Heart left ventricle (tissue), 16 donors: ENCODE measurements at regions not wholly inside any gene's neighbourhood (a gene's known extent, or its start where the extent isn't known, plus 50 kb on each side); places are given as distances from the start of the nearest gene placed in this dataset.

Source experiments
- ATAC-seq, 4 donors: fragments of 200-7000 bp; cut with Tn5 transposase; one replicate each; pipeline ENCODE4 v1.9.1; 2020 to 2022; ENCODE audit warnings: moderate library complexity in 4 of 4, mild to moderate bottlenecking in 3 of 4, moderate number of reproducible peaks in 1 of 4
- DNase-seq, 5 donors: peaks; one replicate each; pipeline ENCODE4 v3.0.0-alpha.2; 2020
- H3K27ac ChIP-seq, 12 donors: fragments of 200-600 bp; sonication (generic) in 4 of 12; one replicate each; pipeline versions ENCODE4 v1.5.0 to v1.8.0; 2016 to 2022; ENCODE audit warnings: mild to moderate bottlenecking in 2 of 12
- H3K27me3 ChIP-seq, 9 donors: fragments of 200-600 bp; sonication (generic) in 2 of 9; one replicate each; pipeline versions ENCODE4 v1.5.1 to v1.8.0; 2016 to 2022; ENCODE audit warnings: mild to moderate bottlenecking in 3 of 9
- H3K36me3 ChIP-seq, 9 donors: fragments of 200-600 bp; sonication (generic) in 2 of 9; one replicate each; pipeline versions ENCODE4 v1.5.0 to v1.8.0; 2018 to 2022; ENCODE audit warnings: mild to moderate bottlenecking in 2 of 9
- H3K4me1 ChIP-seq, 12 donors: fragments of 200-600 bp; sonication (generic) in 4 of 12; one replicate each; pipeline versions ENCODE4 v1.5.0 to v1.8.0; 2016 to 2022; ENCODE audit warnings: mild to moderate bottlenecking in 3 of 12
- H3K4me3 ChIP-seq, 12 donors: fragments of 200-600 bp; sonication (generic) in 4 of 12; one replicate each; pipeline versions ENCODE4 v1.5.0 to v1.8.0; 2017 to 2022; ENCODE audit warnings: mild to moderate bottlenecking in 9 of 12, moderate library complexity in 4 of 12
- H3K9me3 ChIP-seq, 12 donors: fragments of 200-600 bp; sonication (generic) in 4 of 12; one replicate each; pipeline versions ENCODE4 v1.5.0 to v1.8.0; 2016 to 2022; ENCODE audit warnings: mild to moderate bottlenecking in 1 of 12
- POLR2A ChIP-seq, 2 donors: fragments of 450-650 bp; IDR thresholded peaks; one replicate each; pipeline ENCODE4 v1.6.1; 2017; ENCODE audit warnings: antibody characterized with exemption in 2 of 2, mild to moderate bottlenecking in 2 of 2, moderate library complexity in 2 of 2
- WGBS, 4 donors: extraction: QIAGEN DNeasy Blood & Tissue Kit in 2 of 4; methylation state at CpG; one replicate each; pipeline versions ENCODE4 v1.1.5 to v1.1.7; 2013 to 2018; 5-methylcytosine and 5-hydroxymethylcytosine counted together
- intact Hi-C, 10 donors: fragments of 100-400 bp; cut with DNase I; formaldehyde crosslinking; loops; one replicate each; pipeline versions ENCODE4 v1.11.1 to v1.14.2; 2022
- TF ChIP-seq, protein P1 (sequence below), 12 donors: fragments of 200-600 bp; sonication (generic) in 4 of 12; IDR thresholded peaks; one replicate each; pipeline versions ENCODE4 v1.5.0 to v1.8.0; 2018 to 2022; ENCODE audit warnings: antibody characterized with exemption in 12 of 12, mild to moderate bottlenecking in 5 of 12
- donor health status: ischemic (EF 13 %, LVEDD 7.1; RV severe dilation, severe dysfunction).
- donor health status: healthy with polysubstance abuse.
- donor health status: DM: no; HTN: yes; CAD: no.
- donor health status: DM: no; HTN: no; CAD: no.
- donor health status: ischemic (EF 25% LVEDD 6.9; RV normal size, moderate dysfunction).
- donor health status: ischemic (EF 25% LVEDD 5.7; RV mildly dilated, moderate dysfunction).
- donor health status: healthy.
- donor health status: DM: yes; HTN: yes; CAD: no.
- donor health status: ischemic (EF 35%, LVEDD 5.7; RV mildly dilated, moderate dysfunction).
- donor health status: nonischemic (EF 11% LVEDD 7.7; RV severe dilation, severe dysfunction).
- donor health status: DM: yes; HTN: yes; CAD: no.
- donor health status: PGD.
- donor health status: ischemic (EF 29% LVEDD 5.4; RV normal size, mild dysfunction).
- donor health status: nonischemic (EF 23%, LVEDD 6.1; RV moderate dilation, normal function).

GRCh38 chr3:159221335-159221734 lies 419.5 kb downstream of the MFSD1 start:
- intact Hi-C loops = no loop called here
- no peaks in the 10 kb centered on the region for H3K36me3 ChIP-seq
- no peak overlapping the region for H3K4me3 ChIP-seq
- H3K4me1 ChIP-seq = no peaks in the 10 kb centered on the region
- no peak for TF ChIP-seq POLR2A (IDR thresholded peaks at IDR 0.05)
- TF ChIP-seq, protein P1, sequence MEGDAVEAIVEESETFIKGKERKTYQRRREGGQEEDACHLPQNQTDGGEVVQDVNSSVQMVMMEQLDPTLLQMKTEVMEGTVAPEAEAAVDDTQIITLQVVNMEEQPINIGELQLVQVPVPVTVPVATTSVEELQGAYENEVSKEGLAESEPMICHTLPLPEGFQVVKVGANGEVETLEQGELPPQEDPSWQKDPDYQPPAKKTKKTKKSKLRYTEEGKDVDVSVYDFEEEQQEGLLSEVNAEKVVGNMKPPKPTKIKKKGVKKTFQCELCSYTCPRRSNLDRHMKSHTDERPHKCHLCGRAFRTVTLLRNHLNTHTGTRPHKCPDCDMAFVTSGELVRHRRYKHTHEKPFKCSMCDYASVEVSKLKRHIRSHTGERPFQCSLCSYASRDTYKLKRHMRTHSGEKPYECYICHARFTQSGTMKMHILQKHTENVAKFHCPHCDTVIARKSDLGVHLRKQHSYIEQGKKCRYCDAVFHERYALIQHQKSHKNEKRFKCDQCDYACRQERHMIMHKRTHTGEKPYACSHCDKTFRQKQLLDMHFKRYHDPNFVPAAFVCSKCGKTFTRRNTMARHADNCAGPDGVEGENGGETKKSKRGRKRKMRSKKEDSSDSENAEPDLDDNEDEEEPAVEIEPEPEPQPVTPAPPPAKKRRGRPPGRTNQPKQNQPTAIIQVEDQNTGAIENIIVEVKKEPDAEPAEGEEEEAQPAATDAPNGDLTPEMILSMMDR (IDR thresholded peaks at IDR 0.05) = no peak
- ATAC-seq = no peak
- DNase-seq = no peak
- 50 to 73% (median 65%) methylated on average over 1 of the region's 1 CpG for WGBS, 4 donors
- no peaks in the 10 kb centered on the region for H3K27me3 ChIP-seq
- H3K9me3 ChIP-seq = no peaks in the 10 kb centered on the region
- H3K27ac ChIP-seq = no peak overlapping the region

GRCh38 chr3:159229116-159229680 lies 427.3 kb downstream of the MFSD1 start:
- intact Hi-C loops = no loop called here
- no peak overlapping the region for H3K4me3 ChIP-seq
- DNase-seq (no peak), ATAC-seq (no peak)
- no peaks in the 10 kb centered on the region for H3K36me3 ChIP-seq
- H3K9me3 ChIP-seq = peaks cover 0 to 5% (median 0%) of the 10 kb centered on the region in 12 donors
- no peaks in the 10 kb centered on the region for H3K4me1 ChIP-seq
- no peak for TF ChIP-seq POLR2A (IDR thresholded peaks at IDR 0.05)
- TF ChIP-seq, protein P1 (IDR thresholded peaks at IDR 0.05) = no peak
- H3K27me3 ChIP-seq = no peaks in the 10 kb centered on the region
- H3K27ac ChIP-seq = no peak overlapping the region
- 79 to 83% (median 81%) methylated on average over 5 of the region's 5 CpGs for WGBS, 4 donors

GRCh38 chr3:159232966-159233365 lies 431.1 kb downstream of the MFSD1 start:
- TF ChIP-seq POLR2A (IDR thresholded peaks at IDR 0.05) = no peak
- TF ChIP-seq, protein P1 (IDR thresholded peaks at IDR 0.05) = no peak
- H3K36me3 ChIP-seq = no peaks in the 10 kb centered on the region
- ATAC-seq = no peak
- intact Hi-C loops = no loop called here
- peaks cover 0 to 5% (median 0%) of the 10 kb centered on the region in 12 donors for H3K9me3 ChIP-seq
- no peaks in the 10 kb centered on the region for H3K4me1 ChIP-seq
- WGBS, 4 donors = 67 to 73% (median 71%) methylated on average over 4 of the region's 4 CpGs
- no peak overlapping the region for H3K4me3 ChIP-seq
- H3K27me3 ChIP-seq = peaks cover 0 to 6% (median 0%) of the 10 kb centered on the region in 9 donors
- no peak overlapping the region for H3K27ac ChIP-seq
- no peak for DNase-seq

GRCh38 chr3:159233734-159234133 lies 431.9 kb downstream of the MFSD1 start:
- Histone ChIP-seq H3K27me3 (peaks cover 0 to 6% (median 0%) of the 10 kb centered on the region in 9 donors), H3K4me1 (no peaks in the 10 kb centered on the region), H3K36me3 (no peaks in the 10 kb centered on the region), H3K9me3 (peaks cover 0 to 5% (median 0%) of the 10 kb centered on the region in 12 donors), H3K4me3 (no peak overlapping the region), H3K27ac (no peak overlapping the region)
- intact Hi-C loops = no loop called here
- no peak for DNase-seq
- WGBS, 4 donors = 69 to 91% (median 88%) methylated on average over 2 of the region's 2 CpGs
- ATAC-seq = no peak
- TF ChIP-seq POLR2A (IDR thresholded peaks at IDR 0.05) = no peak
- TF ChIP-seq, protein P1 (IDR thresholded peaks at IDR 0.05) = no peak
